B cell (primary cell): ENCODE measurements at regions not wholly inside any gene's neighbourhood (a gene's known extent, or its start where the extent isn't known, plus 50 kb on each side); places are given as distances from the start of the nearest gene placed in this dataset.

Experiments used
- ATAC-seq: fragments of 200-7000 bp; cut with Tn5 transposase; one replicate; pipeline ENCODE4 v1.10.0; 2021; ENCODE audit warnings: low read depth, mild to moderate bottlenecking, moderate number of reproducible peaks, moderate library complexity
- CTCF ChIA-PET: fragments of 350-600 bp; sonication (Branson Sonifier 250); formaldehyde crosslinking; loops from one replicate; lab custom pipeline; 2021; ENCODE audit warnings: antibody characterized with exemption, inconsistent platforms; lab: Charles Lee
- POLR2A ChIA-PET: fragments of 350-600 bp; sonication (Branson Sonifier 250); formaldehyde crosslinking; loops from one replicate; lab custom pipeline; 2021; ENCODE audit warnings: antibody characterized with exemption; lab: Charles Lee
- DNase-seq: peaks from one replicate; pipeline ENCODE4 v3.0.0; 2013
- H2AFZ ChIP-seq: 2 replicates; pipeline ENCODE4 v1.6.1; 2012; ENCODE audit warnings: mild to moderate bottlenecking, low read depth, low read length; ENCODE audit not compliant: insufficient read depth, poor library complexity, severe bottlenecking
- H3K27ac ChIP-seq, 2 donors: 1 replicate in 1 of 2; 2 replicates in 1 of 2; pipeline ENCODE4 v1.5.1; 2012 to 2013; ENCODE audit warnings: low read length in 2 of 2, mild to moderate bottlenecking in 2 of 2, moderate library complexity in 1 of 2
- H3K27me3 ChIP-seq, 4 experiments: fragments of 200-600 bp in 1 of 4; sonication (generic) in 1 of 4; replicated peaks in 1 of 4; 1 replicate in 2 of 4; 2 replicates in 2 of 4; pipeline versions ENCODE4 v1.6.1 to v1.7.0; 2013 to 2016; ENCODE audit warnings: low read length in 3 of 4, mild to moderate bottlenecking in 2 of 4, mixed read lengths in 1 of 4, moderate library complexity in 1 of 4; ENCODE audit not compliant: insufficient read depth in 4 of 4, control insufficient read depth in 3 of 4; ENCODE audit errors: control extremely low read depth in 1 of 4
- H3K36me3 ChIP-seq, 2 experiments: replicated peaks in 1 of 2; 1 replicate in 1 of 2; 2 replicates in 1 of 2; pipeline versions ENCODE4 v1.6.1 to v1.7.1; 2013; ENCODE audit warnings: low read length in 1 of 2; ENCODE audit not compliant: insufficient read depth in 2 of 2, control insufficient read depth in 1 of 2; ENCODE audit errors: control extremely low read depth in 1 of 2, extremely low read depth in 1 of 2
- H3K4me1 ChIP-seq, 2 donors: fragments of 200-600 bp in 1 of 2; sonication (generic) in 1 of 2; 1 replicate in 1 of 2; 2 replicates in 1 of 2; pipeline versions ENCODE4 v1.5.1 to v1.6.1; 2013 to 2017; ENCODE audit warnings: low read length in 2 of 2; ENCODE audit not compliant: control insufficient read depth in 2 of 2, insufficient read depth in 2 of 2
- H3K4me2 ChIP-seq: replicated peaks from 2 replicates; pipeline ENCODE3; 2012; ENCODE audit warnings: mild to moderate bottlenecking, low read depth, low read length; ENCODE audit not compliant: poor library complexity, severe bottlenecking
- H3K4me3 ChIP-seq, 5 experiments: fragments of 200-600 bp in 1 of 5; sonication (generic) in 1 of 5; 1 replicate in 3 of 5; 2 replicates in 2 of 5; pipeline versions ENCODE4 v1.5.1 to v1.7.0; 2011 to 2016; ENCODE audit warnings: low read length in 4 of 5, mild to moderate bottlenecking in 4 of 5, low read depth in 2 of 5, control low read depth in 1 of 5, moderate library complexity in 1 of 5; ENCODE audit not compliant: insufficient read depth in 1 of 5; ENCODE audit errors: control extremely low read depth in 1 of 5, extremely low read depth in 1 of 5
- H3K79me2 ChIP-seq: fragments of 200-600 bp; sonication (generic); one replicate; pipeline ENCODE4 v1.6.0; 2016; ENCODE audit warnings: low read length; ENCODE audit not compliant: control insufficient read depth, insufficient read depth
- H3K9ac ChIP-seq: fragments of 200-600 bp; sonication (generic); 2 replicates; pipeline ENCODE4 v1.6.1; 2017; ENCODE audit warnings: mild to moderate bottlenecking, low read length, moderate library complexity
- H3K9me3 ChIP-seq, 3 donors: one replicate each; pipeline versions ENCODE4 v1.6.1 to v1.7.1; 2013; ENCODE audit warnings: low read length in 2 of 3; ENCODE audit not compliant: control insufficient read depth in 2 of 3, insufficient read depth in 1 of 3; ENCODE audit errors: control extremely low read depth in 1 of 3
- H4K20me1 ChIP-seq: 2 replicates; pipeline ENCODE4 v1.6.0; 2012; ENCODE audit warnings: mild to moderate bottlenecking, low read length; ENCODE audit not compliant: insufficient read depth, control insufficient read depth, poor library complexity, severe bottlenecking
- H3K27ac Mint-ChIP-seq: one replicate; pipeline ENCODE4 v1.8.0; 2021; ENCODE audit warnings: mixed read lengths
- H3K27me3 Mint-ChIP-seq: one replicate; pipeline ENCODE4 v1.8.0; 2021; ENCODE audit warnings: mixed read lengths
- H3K4me1 Mint-ChIP-seq: one replicate; pipeline ENCODE4 v1.8.0; 2021; ENCODE audit warnings: mixed read lengths
- H3K4me3 Mint-ChIP-seq: one replicate; pipeline ENCODE4 v1.8.0; 2021; ENCODE audit warnings: mixed read lengths
- H3K9me3 Mint-ChIP-seq: one replicate; pipeline ENCODE4 v1.8.0; 2022; ENCODE audit warnings: mixed read lengths; ENCODE audit not compliant: insufficient read depth
- EZH2 ChIP-seq: IDR thresholded peaks from 2 replicates; pipeline ENCODE4 v1.6.1; 2012; ENCODE audit warnings: borderline replicate concordance, low read depth, mild to moderate bottlenecking, moderate library complexity, low read length; ENCODE audit not compliant: insufficient read depth, poor library complexity, severe bottlenecking
- WGBS: methylation state at CpG from one replicate; pipeline ENCODE4 v1.1.5; 2013; ENCODE audit warnings: missing lambda C conversion rate; ENCODE audit not compliant: insufficient coverage; 5-methylcytosine and 5-hydroxymethylcytosine counted together
- intact Hi-C: fragments of 100-400 bp; cut with micrococcal nuclease; formaldehyde crosslinking; loops from one replicate; pipeline ENCODE4 v1.10.0; 2022
- TF ChIP-seq, protein P1 (sequence below): fragments of 200-600 bp; IDR thresholded peaks from one replicate; pipeline ENCODE4 v1.8.0; 2022; ENCODE audit warnings: antibody characterized with exemption, mild to moderate bottlenecking

DNA sequence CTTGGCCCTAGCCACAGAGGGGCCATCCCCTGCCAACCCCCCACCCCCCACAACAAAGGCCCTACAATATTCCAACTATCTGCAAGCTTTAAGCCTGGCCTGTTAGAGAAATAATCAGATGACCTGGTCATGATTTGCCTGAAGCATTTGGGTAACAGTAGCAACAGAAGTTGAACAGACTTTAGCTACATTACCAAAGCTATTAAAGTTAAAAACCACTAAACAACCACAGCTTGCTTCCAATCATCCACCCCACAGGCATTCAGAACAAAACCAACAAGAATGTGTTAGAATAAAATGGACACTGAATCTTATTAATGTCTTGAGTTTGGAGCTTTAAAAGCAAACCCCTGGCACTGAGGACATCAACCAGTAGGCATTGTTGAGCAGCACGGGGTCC is 250.9 kb downstream of the LRFN2 start:
- WGBS = no CpG with 5 or more reads among the region's 1 CpG
- Histone ChIP-seq H3K9me3 (no peaks in the 10 kb centered on the region), H3K4me1 (no peaks in the 10 kb centered on the region), H3K27me3 (peaks cover 0 to 13% (median under 1%) of the 10 kb centered on the region in 4 experiments), H3K4me3 (no peak overlapping the region), H4K20me1 (no peaks in the 10 kb centered on the region), H3K36me3 (no peaks in the 10 kb centered on the region), H3K79me2 (no peaks in the 10 kb centered on the region), H3K27ac (no peak overlapping the region), H2AFZ (no peak overlapping the region), H3K9ac (no peak overlapping the region), H3K4me2 (no peak overlapping the region)
- no peak overlapping the region for H3K27ac Mint-ChIP-seq
- no peak for ATAC-seq
- H3K4me1 Mint-ChIP-seq = no peaks in the 10 kb centered on the region
- peaks cover 36% of the 10 kb centered on the region for H3K27me3 Mint-ChIP-seq
- TF ChIP-seq, protein P1, sequence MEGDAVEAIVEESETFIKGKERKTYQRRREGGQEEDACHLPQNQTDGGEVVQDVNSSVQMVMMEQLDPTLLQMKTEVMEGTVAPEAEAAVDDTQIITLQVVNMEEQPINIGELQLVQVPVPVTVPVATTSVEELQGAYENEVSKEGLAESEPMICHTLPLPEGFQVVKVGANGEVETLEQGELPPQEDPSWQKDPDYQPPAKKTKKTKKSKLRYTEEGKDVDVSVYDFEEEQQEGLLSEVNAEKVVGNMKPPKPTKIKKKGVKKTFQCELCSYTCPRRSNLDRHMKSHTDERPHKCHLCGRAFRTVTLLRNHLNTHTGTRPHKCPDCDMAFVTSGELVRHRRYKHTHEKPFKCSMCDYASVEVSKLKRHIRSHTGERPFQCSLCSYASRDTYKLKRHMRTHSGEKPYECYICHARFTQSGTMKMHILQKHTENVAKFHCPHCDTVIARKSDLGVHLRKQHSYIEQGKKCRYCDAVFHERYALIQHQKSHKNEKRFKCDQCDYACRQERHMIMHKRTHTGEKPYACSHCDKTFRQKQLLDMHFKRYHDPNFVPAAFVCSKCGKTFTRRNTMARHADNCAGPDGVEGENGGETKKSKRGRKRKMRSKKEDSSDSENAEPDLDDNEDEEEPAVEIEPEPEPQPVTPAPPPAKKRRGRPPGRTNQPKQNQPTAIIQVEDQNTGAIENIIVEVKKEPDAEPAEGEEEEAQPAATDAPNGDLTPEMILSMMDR = no peak
- no peak for TF ChIP-seq EZH2
- POLR2A ChIA-PET = no interaction called here
- intact Hi-C loops = no loop called here
- no peak overlapping the region for H3K4me3 Mint-ChIP-seq
- CTCF ChIA-PET = no interaction called here
- H3K9me3 Mint-ChIP-seq = no peaks in the 10 kb centered on the region
- no peak for DNase-seq

DNA sequence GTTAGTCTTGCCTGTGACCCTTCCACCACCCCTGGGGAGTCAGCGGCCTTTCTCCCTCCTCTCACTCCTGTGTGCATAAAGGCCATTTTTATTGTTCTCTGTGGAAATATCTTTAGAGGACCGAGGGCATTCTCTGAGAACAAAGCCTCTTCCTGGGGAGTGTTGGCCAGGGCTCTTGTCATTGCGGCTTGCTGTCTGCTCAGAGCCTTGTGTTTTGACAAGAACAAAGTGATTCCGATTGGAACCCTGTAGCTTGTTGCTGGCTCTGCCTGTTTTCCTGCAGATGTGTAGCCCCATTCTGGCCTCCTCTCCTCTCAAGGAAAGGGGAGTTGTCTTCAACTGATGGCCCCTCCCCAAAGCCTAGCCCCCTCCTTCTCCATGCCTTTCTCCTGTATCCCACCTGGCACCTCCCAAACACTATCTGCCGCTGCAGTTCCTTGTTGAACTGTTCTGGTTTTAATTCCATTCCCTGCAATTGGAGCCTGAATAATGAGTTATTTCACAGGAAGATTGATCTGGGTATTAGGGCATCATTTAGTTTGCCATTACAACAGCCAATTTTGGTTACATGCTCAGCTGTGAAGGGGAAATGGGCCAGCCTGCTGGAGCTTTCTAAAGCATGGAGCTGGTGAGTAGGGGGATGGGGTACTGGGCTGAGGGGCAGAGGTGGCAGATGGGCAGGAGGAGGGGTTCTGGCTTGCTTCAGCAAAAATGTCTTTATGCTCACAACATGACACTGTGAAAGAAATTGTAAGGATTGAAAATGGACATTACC is 252.5 kb downstream of the LRFN2 start:
- Histone ChIP-seq H3K9me3 (no peaks in the 10 kb centered on the region), H2AFZ (no peak overlapping the region), H3K36me3 (no peaks in the 10 kb centered on the region), H3K27me3 (peaks cover 0 to 13% (median under 1%) of the 10 kb centered on the region in 4 experiments), H3K27ac (no peak overlapping the region), H3K9ac (no peak overlapping the region), H3K4me2 (no peak overlapping the region), H4K20me1 (no peaks in the 10 kb centered on the region), H3K79me2 (no peaks in the 10 kb centered on the region), H3K4me3 (no peak overlapping the region), H3K4me1 (no peaks in the 10 kb centered on the region)
- peaks cover 39% of the 10 kb centered on the region for H3K27me3 Mint-ChIP-seq
- no peaks in the 10 kb centered on the region for H3K4me1 Mint-ChIP-seq
- no peak overlapping the region for H3K27ac Mint-ChIP-seq
- WGBS = 18% methylated on average over 2 of the region's 5 CpGs
- no peaks in the 10 kb centered on the region for H3K9me3 Mint-ChIP-seq
- POLR2A ChIA-PET = no interaction called here
- TF ChIP-seq, protein P1 = no peak
- no peak for TF ChIP-seq EZH2
- CTCF ChIA-PET = no interaction called here
- ATAC-seq (no peak), DNase-seq (no peak)
- H3K4me3 Mint-ChIP-seq = no peak overlapping the region
- intact Hi-C loops = no loop called here
